HCT116 (cell line): ENCODE measurements at regions not wholly inside any gene's neighbourhood (a gene's known extent, or its start where the extent isn't known, plus 50 kb on each side); places are given as distances from the start of the nearest gene placed in this dataset.

ENCODE experiments used
- ATAC-seq: fragments of 200-7000 bp; cut with Tn5 transposase; 2 replicates; pipeline ENCODE4 v1.9.1; 2020; ENCODE audit warnings: mild to moderate bottlenecking, moderate library complexity
- BruUV-seq: library from RNA; stranded (reverse); fragments of 400-500 nt; replicated peaks from 2 replicates; lab custom pipeline; 2021; lab: Mats Ljungman, UMichigan
- CTCF ChIA-PET: fragments of 300-600 bp; sonication (Branson Sonifier 250); formaldehyde crosslinking; loops from one replicate; lab custom pipeline; 2021; ENCODE audit warnings: antibody characterized with exemption; lab: Charles Lee
- POLR2A ChIA-PET: fragments of 300-600, 350-600 bp; sonication (Branson Sonifier 250); formaldehyde crosslinking; loops from one replicate; lab custom pipeline; 2021; ENCODE audit warnings: antibody characterized with exemption; lab: Charles Lee
- RAD21 ChIA-PET, 2 experiments: fragments of 300-600 bp; sonication (Branson Sonifier 250); formaldehyde crosslinking; loops; one replicate each; lab custom pipeline; 2023; ENCODE audit warnings: low total read pairs in 2 of 2; ENCODE audit not compliant: uncharacterized antibody in 2 of 2, unreplicated experiment in 2 of 2, low non-redundant PET in 1 of 2; lab: Charles Lee
- DNase-seq: peaks from one replicate; pipeline ENCODE4 v3.0.0-alpha.2; 2010; ENCODE audit warnings: low read depth, low spot score
- H2AFZ ChIP-seq: fragments of 200-600 bp; shearing (Covaris generic), sonication (generic); 2 replicates; pipeline ENCODE4 v1.6.1; 2017; ENCODE audit warnings: low read depth, mixed run types, mixed read lengths, antibody characterized with exemption, low read length; ENCODE audit not compliant: poor library complexity, severe bottlenecking
- H3K27ac ChIP-seq: 2 replicates; pipeline ENCODE4 v1.5.1; 2012; ENCODE audit warnings: low read depth, low read length
- H3K27me3 ChIP-seq: fragments of 200-600 bp; sonication (generic); 2 replicates; pipeline ENCODE4 v1.6.1; 2016; ENCODE audit warnings: mixed run types, low read length, mixed read lengths; ENCODE audit not compliant: insufficient read depth
- H3K36me3 ChIP-seq, 2 experiments: fragments of 200-500 bp in 1 of 2; fragments of 200-600 bp in 1 of 2; sonication (Bioruptor generic) in 1 of 2; sonication (generic) in 1 of 2; 2 replicates each; pipeline versions ENCODE4 v1.5.1 to v1.6.1; 2014 to 2016; ENCODE audit warnings: low read length in 2 of 2, inconsistent platforms in 1 of 2, mixed read lengths in 1 of 2, mixed run types in 1 of 2; ENCODE audit not compliant: insufficient read depth in 2 of 2, control insufficient read depth in 1 of 2
- H3K4me1 ChIP-seq, 2 experiments: fragments of 200-600 bp in 1 of 2; sonication (generic) in 1 of 2; 2 replicates each; pipeline versions ENCODE4 v1.5.1 to v1.6.1; 2012 to 2017; ENCODE audit warnings: low read length in 2 of 2, inconsistent platforms in 1 of 2, mild to moderate bottlenecking in 1 of 2, mixed read lengths in 1 of 2, mixed run types in 1 of 2, moderate library complexity in 1 of 2; ENCODE audit not compliant: insufficient read depth in 2 of 2, control insufficient read depth in 1 of 2
- H3K4me2 ChIP-seq: fragments of 200-600 bp; sonication (generic); 2 replicates; pipeline ENCODE4 v1.6.1; 2017; ENCODE audit warnings: mixed run types, low read length, mixed read lengths
- H3K4me3 ChIP-seq, 2 experiments: fragments of 200-600 bp in 1 of 2; sonication (generic) in 1 of 2; replicated peaks in 1 of 2; 2 replicates each; pipeline ENCODE4 v1.5.1; 2011 to 2016; ENCODE audit warnings: low read length in 2 of 2, control low read depth in 1 of 2, low read depth in 1 of 2, mild to moderate bottlenecking in 1 of 2, mixed read lengths in 1 of 2, mixed run types in 1 of 2
- H3K79me2 ChIP-seq: fragments of 200-600 bp; sonication (generic); 2 replicates; pipeline ENCODE4 v1.6.1; 2017; ENCODE audit warnings: mild to moderate bottlenecking, mixed run types, low read length, moderate library complexity, mixed read lengths; ENCODE audit not compliant: insufficient read depth
- H3K9ac ChIP-seq: fragments of 200-600 bp; sonication (generic); 2 replicates; pipeline ENCODE4 v1.6.1; 2016; ENCODE audit warnings: low read length, mixed read lengths
- H3K9me2 ChIP-seq: fragments of 200-600 bp; sonication (generic), shearing (Covaris generic); 2 replicates; pipeline ENCODE4 v1.6.1; 2017; ENCODE audit warnings: mixed run types, mild to moderate bottlenecking, moderate library complexity; ENCODE audit not compliant: insufficient read depth
- H3K9me3 ChIP-seq, 2 experiments: fragments of 200-500 bp in 1 of 2; fragments of 200-600 bp in 1 of 2; sonication (Bioruptor generic) in 1 of 2; sonication (generic) in 1 of 2; 2 replicates each; pipeline ENCODE4 v1.6.1; 2014 to 2017; ENCODE audit warnings: low read length in 2 of 2, mixed read lengths in 2 of 2, inconsistent platforms in 1 of 2, low read depth in 1 of 2, mild to moderate bottlenecking in 1 of 2, mixed run types in 1 of 2, moderate library complexity in 1 of 2; ENCODE audit not compliant: control insufficient read depth in 1 of 2, insufficient read depth in 1 of 2
- H4K20me1 ChIP-seq: fragments of 200-600 bp; sonication (generic), shearing (Covaris generic); 2 replicates; pipeline ENCODE4 v1.6.1; 2017; ENCODE audit warnings: mixed run types, mild to moderate bottlenecking, moderate library complexity; ENCODE audit not compliant: insufficient read depth
- EGR1 ChIP-seq: IDR thresholded peaks from 2 replicates; pipeline ENCODE4 v1.6.1; 2012; ENCODE audit warnings: low read depth
- EZH2 ChIP-seq: fragments of 200-600 bp; sonication (generic); IDR thresholded peaks from 2 replicates; pipeline ENCODE4 v1.6.1; 2017; ENCODE audit warnings: antibody characterized with exemption, mixed run types
- POLR2A ChIP-seq: IDR thresholded peaks from 2 replicates; pipeline ENCODE4 v1.7.0; 2011; ENCODE audit warnings: borderline replicate concordance; ENCODE audit not compliant: insufficient read depth, insufficient read length; ENCODE audit errors: extremely low read depth
- ZNF274 ChIP-seq: fragments of 200-500 bp; sonication (Bioruptor generic); IDR thresholded peaks from 2 replicates; pipeline ENCODE4 v1.6.1; 2014; ENCODE audit warnings: mild to moderate bottlenecking, low read depth, low read length, inconsistent platforms
- intact Hi-C: fragments of 100-400 bp; cut with micrococcal nuclease; formaldehyde crosslinking; loops from 2 replicates; pipeline ENCODE4 v1.10.0; 2022
- TF ChIP-seq, protein P1 (sequence below): IDR thresholded peaks from 2 replicates; pipeline ENCODE4 v1.6.1; 2012; ENCODE audit warnings: low read depth

DNA sequence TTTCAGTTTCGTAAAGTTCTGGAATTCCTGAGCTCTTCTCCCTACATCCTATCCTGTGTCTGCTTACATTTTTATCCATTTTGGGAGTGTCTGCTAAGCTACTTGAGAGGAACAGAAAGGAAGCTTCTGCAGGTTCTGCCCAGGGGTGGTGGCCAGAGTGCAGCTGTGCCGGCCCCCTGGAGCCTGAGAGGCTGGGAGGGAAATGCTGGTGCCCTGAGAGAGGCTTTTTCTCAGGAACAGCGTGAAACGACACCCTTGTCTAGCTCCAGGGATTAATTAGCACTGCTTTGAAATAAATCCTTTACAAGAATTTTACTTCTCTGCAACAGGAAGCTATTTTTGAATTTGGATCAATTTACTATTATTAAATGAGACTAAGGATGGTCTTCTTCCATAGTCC is 165.4 kb downstream of the SLC15A5 start:
- intact Hi-C loops = no loop called here
- RAD21 ChIA-PET = no interaction called here
- H3K4me1 ChIP-seq = no peaks in the 10 kb centered on the region
- BruUV-seq = no TSS peak
- no peaks in the 10 kb centered on the region for H3K9me3 ChIP-seq
- no peak for ATAC-seq
- no peaks in the 10 kb centered on the region for H3K79me2 ChIP-seq
- TF ChIP-seq EGR1 = no peak
- TF ChIP-seq, protein P1, sequence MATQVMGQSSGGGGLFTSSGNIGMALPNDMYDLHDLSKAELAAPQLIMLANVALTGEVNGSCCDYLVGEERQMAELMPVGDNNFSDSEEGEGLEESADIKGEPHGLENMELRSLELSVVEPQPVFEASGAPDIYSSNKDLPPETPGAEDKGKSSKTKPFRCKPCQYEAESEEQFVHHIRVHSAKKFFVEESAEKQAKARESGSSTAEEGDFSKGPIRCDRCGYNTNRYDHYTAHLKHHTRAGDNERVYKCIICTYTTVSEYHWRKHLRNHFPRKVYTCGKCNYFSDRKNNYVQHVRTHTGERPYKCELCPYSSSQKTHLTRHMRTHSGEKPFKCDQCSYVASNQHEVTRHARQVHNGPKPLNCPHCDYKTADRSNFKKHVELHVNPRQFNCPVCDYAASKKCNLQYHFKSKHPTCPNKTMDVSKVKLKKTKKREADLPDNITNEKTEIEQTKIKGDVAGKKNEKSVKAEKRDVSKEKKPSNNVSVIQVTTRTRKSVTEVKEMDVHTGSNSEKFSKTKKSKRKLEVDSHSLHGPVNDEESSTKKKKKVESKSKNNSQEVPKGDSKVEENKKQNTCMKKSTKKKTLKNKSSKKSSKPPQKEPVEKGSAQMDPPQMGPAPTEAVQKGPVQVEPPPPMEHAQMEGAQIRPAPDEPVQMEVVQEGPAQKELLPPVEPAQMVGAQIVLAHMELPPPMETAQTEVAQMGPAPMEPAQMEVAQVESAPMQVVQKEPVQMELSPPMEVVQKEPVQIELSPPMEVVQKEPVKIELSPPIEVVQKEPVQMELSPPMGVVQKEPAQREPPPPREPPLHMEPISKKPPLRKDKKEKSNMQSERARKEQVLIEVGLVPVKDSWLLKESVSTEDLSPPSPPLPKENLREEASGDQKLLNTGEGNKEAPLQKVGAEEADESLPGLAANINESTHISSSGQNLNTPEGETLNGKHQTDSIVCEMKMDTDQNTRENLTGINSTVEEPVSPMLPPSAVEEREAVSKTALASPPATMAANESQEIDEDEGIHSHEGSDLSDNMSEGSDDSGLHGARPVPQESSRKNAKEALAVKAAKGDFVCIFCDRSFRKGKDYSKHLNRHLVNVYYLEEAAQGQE = no peak
- TF ChIP-seq POLR2A = no peak
- no peak for TF ChIP-seq ZNF274
- TF ChIP-seq, all 23 proteins: peak for 0
- Histone ChIP-seq H3K4me2 (no peak overlapping the region), H4K20me1 (no peaks in the 10 kb centered on the region), H3K27ac (no peak overlapping the region), H3K9me2 (no peaks in the 10 kb centered on the region), H2AFZ (no peak overlapping the region), H3K36me3 (no peaks in the 10 kb centered on the region), H3K27me3 (no peaks in the 10 kb centered on the region), H3K9ac (no peak overlapping the region), H3K4me3 (no peak overlapping the region)
- DNase-seq = no peak
- POLR2A ChIA-PET = no interaction called here
- CTCF ChIA-PET = no interaction called here

DNA sequence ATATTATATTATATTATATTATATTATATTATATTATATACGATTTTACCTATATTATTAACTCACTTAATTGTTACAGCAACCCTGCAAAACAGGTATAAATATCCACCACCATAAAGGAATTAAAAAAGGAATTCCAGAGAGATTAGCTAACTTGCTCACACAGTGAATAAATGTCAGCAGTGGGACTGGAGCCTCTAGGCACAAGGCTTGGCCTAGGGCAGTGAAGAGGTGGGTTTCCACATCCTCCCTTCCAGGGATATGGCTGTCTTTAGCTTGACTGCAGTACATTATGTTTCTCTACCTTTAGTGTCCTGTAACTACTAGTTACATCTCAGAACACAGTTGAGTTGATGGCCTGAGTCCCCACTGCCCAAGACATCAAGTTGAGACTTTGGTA is 166.9 kb downstream of the SLC15A5 start:
- TF ChIP-seq EZH2 = no peak
- CTCF ChIA-PET = no interaction called here
- H4K20me1 ChIP-seq = no peaks in the 10 kb centered on the region
- H3K9me2 ChIP-seq = no peaks in the 10 kb centered on the region
- H3K27me3 ChIP-seq = no peaks in the 10 kb centered on the region
- POLR2A ChIA-PET = no interaction called here
- ATAC-seq (no peak), DNase-seq (no peak)
- no peaks in the 10 kb centered on the region for H3K4me1 ChIP-seq
- no peak overlapping the region for H3K9ac ChIP-seq
- H3K9me3 ChIP-seq = no peaks in the 10 kb centered on the region
- H2AFZ ChIP-seq = no peak overlapping the region
- no peaks in the 10 kb centered on the region for H3K79me2 ChIP-seq
- no peak overlapping the region for H3K4me3 ChIP-seq
- H3K27ac ChIP-seq = no peak overlapping the region
- RAD21 ChIA-PET = no interaction called here
- no peaks in the 10 kb centered on the region for H3K36me3 ChIP-seq
- no TSS peak for BruUV-seq
- intact Hi-C loops = no loop called here
- no peak overlapping the region for H3K4me2 ChIP-seq
